ENCODE measurements at regions not wholly inside any gene's neighbourhood (a gene's known extent, or its start where the extent isn't known, plus 50 kb on each side); places are given as distances from the start of the nearest gene placed in this dataset.

DNA sequence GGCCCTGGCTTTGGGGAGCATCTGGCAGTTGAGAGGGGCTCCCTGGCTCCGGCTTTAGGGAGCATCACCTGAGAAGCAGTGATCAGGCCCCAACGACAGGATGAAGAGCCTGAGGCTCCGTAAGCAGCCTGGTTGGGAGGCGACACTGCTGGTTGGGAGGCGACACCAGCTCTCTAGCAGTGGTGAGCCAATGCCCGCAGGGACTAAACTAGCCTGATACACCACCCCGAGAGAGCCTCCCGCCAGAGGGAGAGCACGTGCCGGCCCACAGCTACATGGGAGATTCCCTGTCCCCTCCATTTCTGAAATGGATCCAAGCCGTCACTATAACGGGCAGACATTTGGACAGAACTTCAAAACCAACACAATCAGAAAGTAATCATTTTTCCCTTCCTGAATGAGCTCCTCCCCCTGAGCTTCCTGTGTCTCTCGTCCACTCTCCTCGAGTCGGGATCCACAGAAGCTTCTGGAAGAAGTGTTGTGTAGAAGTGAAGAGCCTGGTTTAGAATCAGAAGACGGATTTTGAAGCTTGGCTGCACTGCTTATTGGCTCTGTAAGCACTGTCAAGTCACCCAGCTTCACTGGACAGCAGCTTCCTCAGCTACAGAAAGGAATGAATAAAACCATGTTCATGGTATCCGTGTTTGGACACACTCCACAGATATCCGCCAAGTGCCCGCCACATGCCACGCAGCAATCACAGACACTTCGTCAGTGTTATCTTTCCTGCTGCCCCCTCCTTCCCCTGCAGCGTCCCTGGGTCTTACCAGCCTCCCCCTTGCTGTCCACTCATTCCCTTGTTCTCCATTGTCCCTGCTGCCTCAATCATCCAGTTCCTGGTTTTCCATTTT, 199.6 kb downstream of the TTLL2 start:
- no peak for DNase-seq

DNA sequence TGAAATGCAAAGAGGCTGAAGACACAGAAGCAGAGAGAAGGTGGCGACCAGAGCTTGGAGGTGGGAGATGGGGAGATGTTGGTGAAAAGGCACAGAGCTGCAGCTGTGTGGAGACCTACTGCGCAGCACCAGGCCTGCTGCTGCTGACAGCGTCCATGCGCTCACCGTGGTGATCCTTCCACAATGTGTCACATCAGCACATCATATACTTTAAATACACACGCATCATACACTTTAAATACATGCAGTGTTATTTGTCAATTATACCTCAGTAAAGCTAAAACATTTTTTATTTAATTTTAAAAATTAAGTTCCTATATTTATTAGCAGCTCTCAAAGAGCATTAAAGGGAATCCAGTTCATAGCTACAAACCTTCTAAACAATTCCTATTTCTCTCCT, 200.9 kb downstream of the TTLL2 start:
- no peak for DNase-seq

DNA sequence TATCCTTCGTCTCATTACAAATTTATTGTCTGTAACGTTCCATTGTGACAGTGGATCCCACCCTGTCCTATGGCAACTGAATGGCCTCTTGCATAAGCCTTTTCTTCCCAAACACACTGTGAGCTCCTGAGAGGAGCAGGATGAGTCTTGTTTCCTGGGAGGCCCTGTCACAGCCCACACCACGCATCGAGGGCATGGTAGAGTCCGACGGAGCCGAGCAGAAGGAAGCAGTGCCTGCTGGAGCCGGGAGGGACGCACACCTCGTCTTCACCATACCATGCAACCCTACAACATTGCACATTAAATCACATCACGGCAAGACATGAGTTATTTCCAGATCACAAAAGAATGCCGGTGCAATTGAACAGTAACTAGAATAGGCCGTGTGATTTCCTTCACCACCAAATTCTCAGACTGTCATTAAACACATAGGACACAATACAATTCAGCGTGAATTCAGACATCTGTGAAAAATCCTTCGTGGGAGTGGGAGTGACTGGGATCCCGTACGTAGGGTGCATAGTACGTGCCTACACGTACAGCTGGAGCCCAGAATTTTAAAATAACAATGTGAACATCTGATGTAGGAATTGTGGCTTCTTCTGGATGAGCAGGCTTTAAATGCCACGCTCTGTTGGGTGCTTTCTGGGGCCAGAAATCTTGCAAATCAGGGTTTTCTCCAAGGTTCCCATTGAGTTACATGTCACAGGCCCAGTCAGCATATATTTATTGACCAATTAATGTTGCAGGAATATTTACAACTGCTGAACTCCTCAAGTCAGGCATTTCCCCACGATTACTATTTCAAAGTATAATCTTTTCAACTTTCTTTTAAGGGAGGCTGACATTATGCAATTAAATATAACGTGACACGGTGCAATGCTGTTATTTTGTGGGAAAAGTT, 201.8 kb downstream of the TTLL2 start:
- no peak for DNase-seq

- DNase-seq, result no peak
Observed at GRCh38 chr6:167528239-167528638, 203.4 kb downstream of the TTLL2 start.

GRCh38 chr6:167528976-167529375, 204.1 kb downstream of the TTLL2 start:
- no peak for DNase-seq

GRCh38 chr6:167529444-167530335, 204.8 kb downstream of the TTLL2 start:
- DNase-seq, result no peak

DNA sequence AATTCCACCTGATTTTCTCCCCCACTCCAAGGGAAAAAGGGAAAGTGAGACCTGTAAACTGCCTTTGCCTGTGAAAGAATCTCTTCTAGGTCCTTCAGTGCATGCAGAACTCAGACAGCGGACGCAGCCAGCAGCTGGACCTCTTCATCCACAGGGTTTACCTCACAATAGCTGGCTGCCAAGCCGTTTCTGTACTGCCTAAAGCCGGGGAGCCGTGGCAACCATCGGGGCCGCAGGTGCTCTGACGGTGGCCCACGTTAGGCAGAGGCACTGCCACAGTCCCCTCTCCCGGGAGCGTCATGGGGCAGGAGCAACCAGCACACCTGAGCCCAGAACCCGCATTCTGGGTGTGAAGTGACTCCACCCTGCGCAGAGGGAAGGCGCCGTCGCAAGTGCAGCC, 206.1 kb downstream of the TTLL2 start:
- no peak for DNase-seq

DNA sequence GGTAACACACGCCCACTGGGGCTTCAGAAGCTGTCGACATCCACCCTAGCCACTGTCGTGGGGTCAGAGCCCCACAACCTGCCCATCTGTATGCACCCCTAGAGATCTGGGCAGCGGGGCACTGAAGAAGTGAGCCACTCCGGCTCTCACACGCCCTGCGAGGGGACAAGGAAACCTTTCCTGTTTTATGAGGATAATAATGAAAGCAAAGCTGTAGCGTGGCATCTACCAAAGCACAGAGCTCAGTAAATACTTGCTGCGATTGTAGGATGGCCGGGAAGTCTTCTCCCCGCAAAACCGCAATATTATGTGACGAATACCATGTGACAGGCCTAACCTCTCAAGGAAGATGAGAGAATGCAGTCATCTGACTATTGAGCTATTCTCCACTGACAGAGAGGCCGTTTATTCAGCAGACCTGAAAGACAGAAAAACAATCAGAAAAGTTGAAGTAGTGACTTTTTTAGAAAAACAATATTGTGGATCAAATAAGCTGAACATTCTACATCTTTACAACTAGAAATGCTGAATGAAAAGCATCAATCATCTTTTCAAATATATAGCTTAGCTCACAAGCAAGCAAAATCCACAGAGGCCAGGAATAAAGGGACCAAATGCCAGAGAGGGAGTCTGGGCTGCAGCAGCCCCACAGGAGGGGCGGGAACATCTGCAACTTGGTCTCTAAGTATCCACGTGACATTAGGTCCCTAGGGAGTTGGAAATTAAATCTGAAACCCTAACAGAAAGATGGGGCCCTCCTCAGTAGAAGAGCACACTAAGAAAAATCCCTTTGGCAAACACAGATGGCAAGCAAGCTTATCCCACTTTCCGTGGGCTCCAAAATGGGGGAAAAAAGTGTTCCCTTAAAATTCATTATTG, 207.8 kb downstream of the TTLL2 start:
- DNase-seq, result no peak

DNA sequence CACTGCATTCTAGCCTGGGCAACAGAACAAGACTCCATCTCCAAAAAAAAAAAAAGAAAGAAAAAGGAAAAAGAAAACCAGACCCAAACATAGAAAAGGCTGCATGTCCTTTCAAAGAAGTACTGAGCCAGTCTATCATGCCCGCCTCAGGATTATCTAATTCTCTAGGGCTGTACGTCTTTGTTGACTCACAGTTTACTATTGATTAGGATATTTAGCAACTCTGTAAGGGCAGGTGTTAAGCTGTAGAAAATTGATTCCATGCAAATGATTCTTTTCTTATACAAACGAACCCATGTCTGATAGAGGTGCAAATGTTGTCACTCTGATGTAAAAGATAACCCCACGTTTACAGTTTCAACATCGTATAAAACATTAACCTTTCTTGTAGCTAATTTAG, 209.0 kb downstream of the TTLL2 start:
- no peak for DNase-seq

DNA sequence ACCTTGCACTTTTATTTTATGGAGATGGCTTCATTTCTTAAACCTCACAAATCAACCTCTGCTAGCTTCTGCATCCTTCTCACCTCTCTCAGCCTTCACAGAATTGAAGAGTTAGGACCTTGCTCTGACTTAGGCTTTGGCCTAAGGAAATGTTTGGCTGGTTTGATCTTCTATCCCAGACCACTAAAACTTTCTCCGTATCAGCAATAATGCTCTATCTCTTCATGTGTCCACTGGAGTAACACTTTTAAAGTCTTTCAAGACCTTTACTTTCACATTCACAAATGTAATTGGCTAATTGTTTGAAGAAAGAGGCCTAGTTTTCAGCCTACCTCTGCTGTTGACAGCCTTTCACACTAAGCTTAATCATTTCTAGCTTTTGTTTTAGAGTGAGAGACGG, 212.9 kb downstream of the TTLL2 start:
- no peak for DNase-seq

DNA sequence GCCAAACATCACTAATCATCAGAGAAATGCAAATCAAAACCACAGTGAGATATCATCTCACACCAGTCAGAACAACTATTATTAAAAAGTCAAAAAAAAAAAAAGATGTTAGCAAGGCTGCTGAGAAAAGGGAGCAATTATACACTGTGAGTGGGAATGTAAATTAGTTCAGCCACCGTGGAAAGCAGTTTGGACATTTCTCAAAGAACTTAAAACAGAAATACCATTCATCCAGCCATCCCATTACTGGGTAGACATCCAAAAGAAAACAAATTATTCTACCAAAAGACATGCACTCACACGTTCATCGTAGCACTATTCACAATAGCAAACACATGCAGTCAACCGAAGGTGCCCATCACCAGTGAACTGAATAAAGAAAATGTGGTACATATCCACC, 213.9 kb downstream of the TTLL2 start:
- no peak for DNase-seq

- DNase-seq, result no peak
Observed at GRCh38 chr6:167540796-167541195, 215.9 kb downstream of the TTLL2 start.

DNA sequence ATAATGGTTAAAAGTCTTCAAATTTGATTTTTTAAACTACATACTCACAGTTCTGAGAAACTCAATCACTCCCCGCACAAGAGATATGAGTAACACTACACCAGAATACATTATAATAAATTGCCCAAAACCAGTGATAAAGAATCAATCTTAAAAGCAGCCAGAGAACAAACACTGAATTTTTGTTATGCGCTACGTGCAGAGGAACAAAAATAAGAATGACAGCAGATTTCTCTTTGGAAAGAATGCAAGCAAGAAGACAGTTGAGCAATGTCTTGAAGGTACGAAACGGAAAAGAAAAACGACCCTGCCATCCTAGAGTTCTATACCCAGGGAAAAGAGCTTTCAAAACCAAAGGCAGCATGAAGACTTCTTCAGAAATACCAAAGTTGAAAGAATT, 216.7 kb downstream of the TTLL2 start:
- no peak for DNase-seq

DNA sequence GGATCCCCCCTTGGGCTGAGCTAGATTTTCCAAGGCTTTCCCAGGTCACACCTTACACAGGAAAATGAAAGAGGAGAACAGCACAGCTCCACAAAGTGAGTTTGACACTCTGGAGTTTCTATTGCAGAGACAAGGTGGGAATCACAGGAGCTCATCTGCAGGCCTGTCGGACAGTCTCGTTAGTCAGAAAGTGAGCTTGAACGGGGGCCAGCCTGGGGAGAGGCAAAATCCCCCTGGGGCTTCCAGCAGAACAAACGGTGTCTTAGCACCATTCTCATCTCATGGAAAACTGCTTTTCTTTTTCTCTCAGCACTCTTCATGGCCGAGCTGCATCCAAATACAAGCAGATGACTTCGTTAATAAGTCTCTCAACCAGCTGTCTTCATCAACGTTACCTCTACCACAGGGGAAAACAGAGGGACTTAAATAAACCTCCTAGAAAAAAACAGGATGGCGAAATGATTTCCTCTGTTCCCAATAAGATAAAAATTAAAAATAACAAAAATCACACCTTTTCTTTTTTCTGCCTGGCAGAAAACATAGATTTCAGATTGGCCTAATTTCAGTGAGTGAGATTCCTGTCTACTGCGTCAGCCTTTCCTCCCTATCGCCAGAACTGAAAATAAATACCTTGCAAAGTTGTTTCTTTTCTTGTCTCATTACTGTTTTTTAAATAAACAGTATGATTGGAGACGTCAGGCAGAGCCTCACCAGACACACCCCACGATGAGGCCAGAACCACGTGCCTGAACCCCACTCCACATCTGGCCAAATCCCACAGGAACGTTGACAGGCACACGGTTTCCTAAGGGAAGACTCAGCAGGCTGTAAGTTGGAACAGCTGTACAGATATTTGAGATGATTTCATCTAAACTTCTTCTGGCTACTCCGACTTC, 219.0 kb downstream of the TTLL2 start:
- no peak for DNase-seq

DNA sequence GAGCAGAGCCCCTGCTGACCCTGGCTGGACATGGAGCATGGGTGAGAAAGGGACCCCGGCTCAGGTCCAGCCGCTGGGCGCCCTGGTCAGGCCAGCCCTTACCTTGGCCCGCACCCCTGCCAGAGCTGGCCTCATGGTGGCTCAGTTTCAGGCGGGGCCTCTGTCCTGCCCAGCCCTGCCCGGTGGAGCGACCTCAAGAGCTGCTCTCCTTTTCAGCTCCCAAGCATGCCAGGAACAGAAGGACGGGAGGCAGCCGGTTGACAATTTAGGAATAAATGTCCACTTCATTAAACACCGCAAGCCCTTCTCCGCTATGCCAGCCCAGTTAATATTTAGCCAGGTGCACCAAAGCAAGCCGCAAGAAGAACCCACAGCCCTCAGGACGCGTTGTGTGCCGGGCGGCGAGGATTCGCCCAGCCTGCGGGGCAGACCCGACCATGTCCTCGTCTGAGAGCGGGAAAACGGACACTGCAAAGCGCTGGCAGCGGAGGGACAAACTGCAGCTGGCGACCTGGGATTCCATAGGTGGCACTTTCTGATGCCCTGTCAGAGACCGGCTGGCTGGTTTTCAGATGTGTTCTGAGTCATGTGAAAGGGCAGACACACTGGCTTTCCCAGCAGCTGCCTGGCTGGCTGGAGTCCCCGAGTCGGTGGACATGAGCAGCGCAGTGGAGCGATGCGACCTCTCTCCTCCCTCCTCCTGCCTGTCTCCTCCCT, 221.9 kb downstream of the TTLL2 start:
- no peak for DNase-seq

- DNase-seq, result no peak
Observed at GRCh38 chr6:167547328-167547692, 222.4 kb downstream of the TTLL2 start.

GRCh38 chr6:167547751-167548150, 222.9 kb downstream of the TTLL2 start:
- no peak for DNase-seq

GRCh38 chr6:167548451-167548850, 223.6 kb downstream of the TTLL2 start:
- DNase-seq, result no peak

- DNase-seq, result no peak
Observed at GRCh38 chr6:167549213-167549612, 224.3 kb downstream of the TTLL2 start.

DNA sequence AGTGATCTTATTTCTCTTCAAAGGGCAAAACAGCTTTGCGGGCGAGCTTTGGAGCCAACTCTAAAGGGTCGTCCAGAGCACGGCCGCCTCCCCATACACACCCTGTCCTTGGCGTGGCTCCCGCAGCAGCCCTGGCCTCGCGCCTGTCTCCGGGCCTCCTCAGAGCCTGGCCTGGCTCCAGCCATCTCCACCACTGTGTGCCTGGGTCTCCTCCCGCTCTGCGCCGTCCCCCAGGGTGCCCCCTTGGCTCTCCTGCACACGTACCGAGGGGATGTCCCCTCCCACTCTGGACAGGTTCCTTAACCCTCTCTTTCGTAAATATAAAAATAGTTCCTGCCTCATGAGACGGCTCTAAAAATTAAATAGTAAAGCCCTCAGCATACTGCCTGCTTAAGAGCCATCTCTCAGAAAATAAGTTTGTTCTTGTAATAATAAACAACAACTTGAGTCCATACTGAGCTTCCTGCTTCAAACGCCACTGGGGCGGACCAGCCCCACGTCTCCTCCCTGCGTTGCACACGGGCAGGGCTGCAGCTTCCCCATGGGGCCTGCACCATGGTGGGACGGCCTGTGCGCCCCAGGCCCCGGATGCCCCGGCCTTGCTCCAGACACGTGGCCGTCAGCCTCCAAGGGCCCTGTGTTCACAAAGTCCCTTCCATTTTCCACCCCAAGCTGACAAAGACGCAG, 226.2 kb downstream of the TTLL2 start:
- no peak for DNase-seq

Data from SHP77 (cell line).